ENCODE measurements at regions not wholly inside any gene's neighbourhood (a gene's known extent, or its start where the extent isn't known, plus 50 kb on each side); places are given as distances from the start of the nearest gene placed in this dataset.

GRCh38 chr6:51526922-51527321 lies 560.5 kb downstream of the PKHD1 start:
- H3K36me3 ChIP-seq (replicated peaks; ENCODE audit: insufficient read depth, low read length): no peaks in the 10 kb centered on the region

GRCh38 chr6:51528556-51528955 lies 558.9 kb downstream of the PKHD1 start:
- Histone ChIP-seq H3K9me3 (replicated peaks; ENCODE audit: insufficient read depth, low read length) (no peaks in the 10 kb centered on the region), H3K4me1 (ENCODE audit: low read length) (no peaks in the 10 kb centered on the region), H3F3A (ENCODE audit: insufficient read depth, low read length) (no peaks in the 10 kb centered on the region), H4K20me1 (ENCODE audit: insufficient read depth, low read length) (no peaks in the 10 kb centered on the region), H2AFZ (ENCODE audit: low read length) (no peak overlapping the region), H3K9ac (ENCODE audit: low read length) (no peak overlapping the region), H3K79me2 (ENCODE audit: low read length) (no peaks in the 10 kb centered on the region), H3K27me3 (replicated peaks; ENCODE audit: insufficient read depth, low read length) (no peaks in the 10 kb centered on the region), H3K4me2 (ENCODE audit: low read depth, low read length) (no peak overlapping the region), H3K27ac (ENCODE audit: low read length) (no peak overlapping the region), H3K4me3 (ENCODE audit: low read length) (no peak overlapping the region), H3K36me3 (replicated peaks; ENCODE audit: insufficient read depth, low read length) (no peaks in the 10 kb centered on the region), H3K9me2 (replicated peaks; ENCODE audit: insufficient read depth, low read length) (no peaks in the 10 kb centered on the region)
- DNase-seq: no peak
- TF ChIP-seq, protein P1, sequence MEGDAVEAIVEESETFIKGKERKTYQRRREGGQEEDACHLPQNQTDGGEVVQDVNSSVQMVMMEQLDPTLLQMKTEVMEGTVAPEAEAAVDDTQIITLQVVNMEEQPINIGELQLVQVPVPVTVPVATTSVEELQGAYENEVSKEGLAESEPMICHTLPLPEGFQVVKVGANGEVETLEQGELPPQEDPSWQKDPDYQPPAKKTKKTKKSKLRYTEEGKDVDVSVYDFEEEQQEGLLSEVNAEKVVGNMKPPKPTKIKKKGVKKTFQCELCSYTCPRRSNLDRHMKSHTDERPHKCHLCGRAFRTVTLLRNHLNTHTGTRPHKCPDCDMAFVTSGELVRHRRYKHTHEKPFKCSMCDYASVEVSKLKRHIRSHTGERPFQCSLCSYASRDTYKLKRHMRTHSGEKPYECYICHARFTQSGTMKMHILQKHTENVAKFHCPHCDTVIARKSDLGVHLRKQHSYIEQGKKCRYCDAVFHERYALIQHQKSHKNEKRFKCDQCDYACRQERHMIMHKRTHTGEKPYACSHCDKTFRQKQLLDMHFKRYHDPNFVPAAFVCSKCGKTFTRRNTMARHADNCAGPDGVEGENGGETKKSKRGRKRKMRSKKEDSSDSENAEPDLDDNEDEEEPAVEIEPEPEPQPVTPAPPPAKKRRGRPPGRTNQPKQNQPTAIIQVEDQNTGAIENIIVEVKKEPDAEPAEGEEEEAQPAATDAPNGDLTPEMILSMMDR (IDR thresholded peaks at IDR 0.05; ENCODE audit: low read length): no peak
- TF ChIP-seq EZH2phosphoT487 (IDR thresholded peaks at IDR 0.05; ENCODE audit: low read length): no peak
- no peak for TF ChIP-seq EZH2 (optimal IDR thresholded peaks at IDR 0.05; ENCODE audit: low read depth, low read length)

More at GRCh38 chr6:51526922-51527321, 560.5 kb downstream of the PKHD1 start:
- no peaks in the 10 kb centered on the region for H3K9me3 ChIP-seq (replicated peaks; ENCODE audit: insufficient read depth, low read length)
- no peaks in the 10 kb centered on the region for H3F3A ChIP-seq (ENCODE audit: insufficient read depth, low read length)
- H4K20me1 ChIP-seq (ENCODE audit: insufficient read depth, low read length): no peaks in the 10 kb centered on the region
- no peak overlapping the region for H2AFZ ChIP-seq (ENCODE audit: low read length)
- no peaks in the 10 kb centered on the region for H3K79me2 ChIP-seq (ENCODE audit: low read length)
- H3K4me3 ChIP-seq (ENCODE audit: low read length): no peak overlapping the region
- TF ChIP-seq EZH2phosphoT487 (IDR thresholded peaks at IDR 0.05; ENCODE audit: low read length) (no peak), EZH2 (optimal IDR thresholded peaks at IDR 0.05; ENCODE audit: low read depth, low read length) (no peak)
- TF ChIP-seq, protein P1 (IDR thresholded peaks at IDR 0.05; ENCODE audit: low read length): no peak
- no peak overlapping the region for H3K4me2 ChIP-seq (ENCODE audit: low read depth, low read length)
- no peak for DNase-seq
- H3K27me3 ChIP-seq (replicated peaks; ENCODE audit: insufficient read depth, low read length): no peaks in the 10 kb centered on the region
- H3K9me2 ChIP-seq (replicated peaks; ENCODE audit: insufficient read depth, low read length): no peaks in the 10 kb centered on the region
- H3K4me1 ChIP-seq (ENCODE audit: low read length): no peaks in the 10 kb centered on the region
- H3K27ac ChIP-seq (ENCODE audit: low read length): no peak overlapping the region
- no peak overlapping the region for H3K9ac ChIP-seq (ENCODE audit: low read length)

DNA sequence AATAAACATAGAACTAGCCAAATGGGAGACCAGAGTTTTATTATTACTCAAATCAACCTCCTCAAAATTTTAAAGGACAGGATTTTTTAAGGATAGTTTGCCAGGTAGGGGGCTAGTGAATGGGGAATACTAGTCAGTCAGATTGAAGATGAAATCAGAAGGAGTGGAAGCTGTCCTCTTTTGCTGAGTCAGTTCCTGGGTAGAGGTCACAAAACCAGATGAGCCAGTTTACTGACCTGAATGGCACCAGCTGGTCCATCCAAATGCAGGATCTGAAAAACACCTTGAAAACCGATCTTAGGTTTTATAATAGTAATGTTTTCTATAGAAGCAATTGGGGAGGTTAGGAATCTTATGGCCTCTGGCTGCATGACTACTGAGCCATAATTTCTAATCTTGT lies 558.2 kb downstream of the PKHD1 start:
- Histone ChIP-seq H3K9me3 (replicated peaks; ENCODE audit: insufficient read depth, low read length) (no peaks in the 10 kb centered on the region), H3K4me2 (ENCODE audit: low read depth, low read length) (no peak overlapping the region), H3K27me3 (replicated peaks; ENCODE audit: insufficient read depth, low read length) (no peaks in the 10 kb centered on the region), H2AFZ (ENCODE audit: low read length) (no peak overlapping the region), H3K36me3 (replicated peaks; ENCODE audit: insufficient read depth, low read length) (no peaks in the 10 kb centered on the region), H3F3A (ENCODE audit: insufficient read depth, low read length) (no peaks in the 10 kb centered on the region), H4K20me1 (ENCODE audit: insufficient read depth, low read length) (no peaks in the 10 kb centered on the region), H3K9me2 (replicated peaks; ENCODE audit: insufficient read depth, low read length) (no peaks in the 10 kb centered on the region), H3K4me3 (ENCODE audit: low read length) (no peak overlapping the region), H3K4me1 (ENCODE audit: low read length) (no peaks in the 10 kb centered on the region), H3K27ac (ENCODE audit: low read length) (no peak overlapping the region), H3K79me2 (ENCODE audit: low read length) (no peaks in the 10 kb centered on the region), H3K9ac (ENCODE audit: low read length) (no peak overlapping the region)
- TF ChIP-seq EZH2 (optimal IDR thresholded peaks at IDR 0.05; ENCODE audit: low read depth, low read length): no peak
- TF ChIP-seq, protein P1 (IDR thresholded peaks at IDR 0.05; ENCODE audit: low read length): no peak
- TF ChIP-seq EZH2phosphoT487 (IDR thresholded peaks at IDR 0.05; ENCODE audit: low read length): no peak
- no peak for DNase-seq
